GM12891 (cell line): ENCODE measurements at regions not wholly inside any gene's neighbourhood (a gene's known extent, or its start where the extent isn't known, plus 50 kb on each side); places are given as distances from the start of the nearest gene placed in this dataset.

ENCODE experiments used
- DNase-seq: peaks from one replicate; pipeline ENCODE4 v3.0.0; 2011; ENCODE audit warnings: low spot score; ENCODE audit not compliant: insufficient read length
- FAIRE-seq: peaks from 2 replicates; lab custom pipeline; 2011; peaks lifted over from hg19 to GRCh38; lab: Jason Lieb, UNC
- PAX5 ChIP-seq: IDR thresholded peaks from 2 replicates; pipeline ENCODE4 v1.6.1; 2011; ENCODE audit warnings: low read length, moderate library complexity, mild to moderate bottlenecking; ENCODE audit not compliant: insufficient read depth, severe bottlenecking
- POLR2A ChIP-seq: IDR thresholded peaks from 2 replicates; pipeline ENCODE4 v1.6.1; 2011; ENCODE audit warnings: low read depth, low read length, control low read depth
- POLR2AphosphoS5 ChIP-seq: IDR thresholded peaks from 2 replicates; pipeline ENCODE4 v1.6.1; 2011; ENCODE audit warnings: low read depth, low read length, control low read depth
- POU2F2 ChIP-seq: IDR thresholded peaks from 2 replicates; pipeline ENCODE4 v1.6.1; 2011; ENCODE audit warnings: low read depth, mild to moderate bottlenecking, control low read depth, low read length, moderate library complexity
- SPI1 ChIP-seq: IDR thresholded peaks from 2 replicates; pipeline ENCODE4 v1.6.1; 2011; ENCODE audit warnings: low read depth, low read length, control low read depth
- TAF1 ChIP-seq: IDR thresholded peaks from 2 replicates; pipeline ENCODE4 v1.6.1; 2011; ENCODE audit warnings: low read depth, low read length, control low read depth

- DNase-seq (no peak), FAIRE-seq (no peak)
- TF ChIP-seq POLR2AphosphoS5 (no peak), PAX5 (no peak), POLR2A (no peak), TAF1 (no peak), POU2F2 (no peak), SPI1 (no peak)
Measured at GRCh38 chr2:55973673-55974072, 50.1 kb upstream of the EFEMP1 start.

- DNase-seq = no peak
- FAIRE-seq = no peak
- no peak for TF ChIP-seq POLR2A
- no peak for TF ChIP-seq TAF1
- TF ChIP-seq PAX5 = no peak
- no peak for TF ChIP-seq SPI1
- no peak for TF ChIP-seq POLR2AphosphoS5
- no peak for TF ChIP-seq POU2F2
Measured at GRCh38 chr2:55976681-55977080, 53.1 kb upstream of the EFEMP1 start.

- no peak for FAIRE-seq
- no peak for DNase-seq
- TF ChIP-seq TAF1 = no peak
- TF ChIP-seq SPI1 = peak; percentile 28; the same call in 1 of the 2 replicates
- no peak for TF ChIP-seq POLR2A
Measured at GRCh38 chr2:55985406-55985805, 61.8 kb upstream of the EFEMP1 start.

GRCh38 chr2:55986001-55986400 is 62.4 kb upstream of the EFEMP1 start:
- no peak for TF ChIP-seq POLR2AphosphoS5
- no peak for TF ChIP-seq PAX5
- no peak for TF ChIP-seq POLR2A
- TF ChIP-seq TAF1 = no peak
- no peak for TF ChIP-seq POU2F2
- no peak for TF ChIP-seq SPI1
- no peak for FAIRE-seq
- no peak for DNase-seq

- DNase-seq (no peak), FAIRE-seq (no peak)
- TF ChIP-seq POLR2A = no peak
- TF ChIP-seq SPI1 = no peak
- no peak for TF ChIP-seq PAX5
- TF ChIP-seq TAF1 = no peak
- no peak for TF ChIP-seq POLR2AphosphoS5
- no peak for TF ChIP-seq POU2F2
Measured at GRCh38 chr2:55986700-55987440, 63.3 kb upstream of the EFEMP1 start.

- DNase-seq = no peak
- TF ChIP-seq POU2F2 (no peak), PAX5 (no peak), POLR2A (no peak), SPI1 (no peak), TAF1 (no peak), POLR2AphosphoS5 (no peak)
- FAIRE-seq = no peak
Measured at GRCh38 chr2:55989405-55989804, 65.8 kb upstream of the EFEMP1 start.

- TF ChIP-seq POLR2AphosphoS5 (no peak), POLR2A (no peak), SPI1 (no peak), PAX5 (no peak), TAF1 (no peak), POU2F2 (no peak)
- DNase-seq (no peak), FAIRE-seq (no peak)
Measured at GRCh38 chr2:55992455-55992854, 68.9 kb upstream of the EFEMP1 start.

- TF ChIP-seq PAX5 (no peak), POLR2A (no peak), SPI1 (no peak), POU2F2 (no peak), POLR2AphosphoS5 (no peak), TAF1 (no peak)
- DNase-seq = no peak
- no peak for FAIRE-seq
Measured at GRCh38 chr2:55993685-55994084, 70.1 kb upstream of the EFEMP1 start.

- no peak for FAIRE-seq
- DNase-seq = no peak
- TF ChIP-seq POLR2A (no peak), POLR2AphosphoS5 (no peak), SPI1 (no peak), POU2F2 (no peak), PAX5 (no peak), TAF1 (no peak)
Measured at GRCh38 chr2:55995211-55995610, 71.6 kb upstream of the EFEMP1 start.

GRCh38 chr2:55995902-55996301 is 72.3 kb upstream of the EFEMP1 start:
- TF ChIP-seq TAF1 (no peak), POLR2A (no peak), POLR2AphosphoS5 (no peak), PAX5 (no peak), POU2F2 (no peak), SPI1 (no peak)
- FAIRE-seq = no peak
- no peak for DNase-seq

GRCh38 chr2:55999231-55999630 is 75.6 kb upstream of the EFEMP1 start:
- no peak for FAIRE-seq
- no peak for TF ChIP-seq POU2F2
- TF ChIP-seq PAX5 = no peak
- no peak for TF ChIP-seq POLR2AphosphoS5
- TF ChIP-seq POLR2A = no peak
- TF ChIP-seq SPI1 = no peak
- no peak for TF ChIP-seq TAF1

More at GRCh38 chr2:55999231-55999630, 75.6 kb upstream of the EFEMP1 start:
- no peak for DNase-seq
